ENCODE measurements at regions not wholly inside any gene's neighbourhood (a gene's known extent, or its start where the extent isn't known, plus 50 kb on each side); places are given as distances from the start of the nearest gene placed in this dataset.
A peak's percentile ranks its signal among the peaks of the same experiment; 100 is the strongest.

DNA sequence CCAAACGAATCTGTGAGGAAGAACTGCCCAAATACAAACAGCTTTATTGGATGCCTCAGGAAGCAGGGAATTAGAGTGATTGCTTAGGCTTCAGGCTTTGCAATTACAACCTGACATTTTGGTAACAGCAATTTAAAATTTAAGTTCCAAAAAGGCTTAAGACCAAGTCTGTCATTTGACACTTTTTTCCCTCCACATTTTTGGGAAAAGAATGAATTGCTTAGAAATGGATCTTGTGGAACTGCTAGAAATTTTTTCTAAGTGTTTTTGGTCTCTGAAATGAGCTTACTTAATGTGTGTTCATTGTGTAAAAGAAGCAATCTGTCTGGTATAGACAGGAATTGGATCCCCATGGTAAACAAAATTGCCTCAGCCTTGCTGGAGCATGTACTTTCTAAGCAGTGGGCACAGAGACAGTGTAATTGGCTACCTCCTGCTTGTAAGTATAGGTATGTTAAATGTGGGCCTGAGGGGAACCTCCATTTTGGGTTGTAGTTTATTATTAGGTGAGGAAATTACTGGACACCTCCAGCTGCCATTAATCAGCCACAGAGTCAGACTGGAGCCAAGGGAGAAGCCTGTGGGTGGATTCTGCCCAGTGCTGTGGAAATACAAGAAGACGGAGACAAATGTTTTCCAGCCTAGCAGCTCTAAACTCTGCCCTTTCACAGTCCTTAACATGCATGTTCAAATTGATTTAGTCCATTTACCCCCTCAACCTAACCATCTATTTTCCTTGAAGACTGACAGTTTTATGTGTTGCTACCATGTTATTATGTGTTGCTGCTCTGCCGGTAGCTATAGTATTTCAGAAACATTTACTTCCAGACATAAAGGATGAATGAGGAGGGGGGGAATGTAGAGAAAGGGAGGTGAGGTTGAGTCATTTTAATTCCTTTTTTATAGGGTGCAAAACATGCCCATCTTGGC, 473.0 kb downstream of the SPRY1 start:
- H3K9me3 ChIP-seq (ENCODE audit: control insufficient read depth in 2 of 3, insufficient read depth in 1 of 3, low read length in 3 of 3) = no peaks in the 10 kb centered on the region
- no peaks in the 10 kb centered on the region for H3K4me1 ChIP-seq (ENCODE audit: control insufficient read depth in 2 of 3, insufficient read depth in 2 of 3, low read depth in 1 of 3, low read length in 3 of 3)
- H3K36me3 ChIP-seq (ENCODE audit: control insufficient read depth in 2 of 3, insufficient read depth in 3 of 3, low read length in 3 of 3) = no peaks in the 10 kb centered on the region
- DNase-seq (peak in 4 of 5 donors; percentile 65 to 93 (median 84)), FAIRE-seq (no peak)
- H3K27ac ChIP-seq (ENCODE audit: low read depth in 2 of 2, low read length in 2 of 2) = no peak overlapping the region
- no peaks in the 10 kb centered on the region for H3K27me3 ChIP-seq (ENCODE audit: control insufficient read depth, insufficient read depth, low read length)
- intact Hi-C loops (cut with DNase I) = no loop called here
- TF ChIP-seq, protein P1, sequence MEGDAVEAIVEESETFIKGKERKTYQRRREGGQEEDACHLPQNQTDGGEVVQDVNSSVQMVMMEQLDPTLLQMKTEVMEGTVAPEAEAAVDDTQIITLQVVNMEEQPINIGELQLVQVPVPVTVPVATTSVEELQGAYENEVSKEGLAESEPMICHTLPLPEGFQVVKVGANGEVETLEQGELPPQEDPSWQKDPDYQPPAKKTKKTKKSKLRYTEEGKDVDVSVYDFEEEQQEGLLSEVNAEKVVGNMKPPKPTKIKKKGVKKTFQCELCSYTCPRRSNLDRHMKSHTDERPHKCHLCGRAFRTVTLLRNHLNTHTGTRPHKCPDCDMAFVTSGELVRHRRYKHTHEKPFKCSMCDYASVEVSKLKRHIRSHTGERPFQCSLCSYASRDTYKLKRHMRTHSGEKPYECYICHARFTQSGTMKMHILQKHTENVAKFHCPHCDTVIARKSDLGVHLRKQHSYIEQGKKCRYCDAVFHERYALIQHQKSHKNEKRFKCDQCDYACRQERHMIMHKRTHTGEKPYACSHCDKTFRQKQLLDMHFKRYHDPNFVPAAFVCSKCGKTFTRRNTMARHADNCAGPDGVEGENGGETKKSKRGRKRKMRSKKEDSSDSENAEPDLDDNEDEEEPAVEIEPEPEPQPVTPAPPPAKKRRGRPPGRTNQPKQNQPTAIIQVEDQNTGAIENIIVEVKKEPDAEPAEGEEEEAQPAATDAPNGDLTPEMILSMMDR (IDR thresholded peaks at IDR 0.05; ENCODE audit: borderline replicate concordance, extremely low read depth, insufficient read depth) = no peak
- no peak overlapping the region for H3K9ac ChIP-seq (ENCODE audit: low read length in 3 of 3)
- no peak overlapping the region for H3K4me3 ChIP-seq (ENCODE audit: low read length in 3 of 3)

DNA sequence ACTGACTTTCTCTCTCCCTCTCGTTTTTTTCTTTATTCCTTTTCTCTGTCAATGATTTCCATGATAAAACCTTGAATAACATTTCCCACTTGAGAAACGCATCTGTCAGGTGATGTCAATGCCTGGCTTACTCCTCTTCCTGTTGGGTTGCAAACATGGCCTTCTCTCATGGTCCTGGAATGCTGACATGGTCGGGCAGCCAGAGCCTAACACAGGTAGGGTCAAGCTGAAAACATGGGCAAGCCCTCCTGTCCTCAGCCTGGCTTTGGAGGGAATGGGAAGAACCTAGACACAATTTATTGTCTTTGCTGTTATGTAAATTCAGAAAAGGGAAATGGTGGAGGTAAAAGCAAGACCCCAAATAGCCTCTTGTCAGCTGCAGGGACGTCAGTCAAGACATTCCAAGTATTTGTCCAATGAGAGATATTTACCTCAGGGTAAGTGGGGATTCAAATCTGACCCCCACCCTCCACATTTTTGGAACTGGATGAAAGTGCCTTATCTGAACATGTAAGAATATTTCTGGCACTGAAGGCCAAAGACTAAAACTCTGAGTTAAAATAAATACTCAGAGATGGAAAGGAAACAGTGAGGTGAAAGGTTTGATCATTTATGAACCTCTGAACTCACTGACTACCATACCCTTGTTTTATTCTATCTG, 473.8 kb downstream of the SPRY1 start:
- H3K4me3 ChIP-seq (ENCODE audit: low read length in 3 of 3) = no peak overlapping the region
- intact Hi-C loops (cut with DNase I) = no loop called here
- no peaks in the 10 kb centered on the region for H3K9me3 ChIP-seq (ENCODE audit: control insufficient read depth in 2 of 3, insufficient read depth in 1 of 3, low read length in 3 of 3)
- DNase-seq (peak in 4 of 5 donors; percentile 66 to 85 (median 70)), FAIRE-seq (no peak)
- H3K36me3 ChIP-seq (ENCODE audit: control insufficient read depth in 2 of 3, insufficient read depth in 3 of 3, low read length in 3 of 3) = no peaks in the 10 kb centered on the region
- H3K9ac ChIP-seq (ENCODE audit: low read length in 3 of 3) = no peak overlapping the region
- H3K27me3 ChIP-seq (ENCODE audit: control insufficient read depth, insufficient read depth, low read length) = no peaks in the 10 kb centered on the region
- H3K27ac ChIP-seq (ENCODE audit: low read depth in 2 of 2, low read length in 2 of 2) = no peak overlapping the region
- TF ChIP-seq, protein P1 (IDR thresholded peaks at IDR 0.05; ENCODE audit: borderline replicate concordance, extremely low read depth, insufficient read depth) = no peak
- no peaks in the 10 kb centered on the region for H3K4me1 ChIP-seq (ENCODE audit: control insufficient read depth in 2 of 3, insufficient read depth in 2 of 3, low read depth in 1 of 3, low read length in 3 of 3)

DNA sequence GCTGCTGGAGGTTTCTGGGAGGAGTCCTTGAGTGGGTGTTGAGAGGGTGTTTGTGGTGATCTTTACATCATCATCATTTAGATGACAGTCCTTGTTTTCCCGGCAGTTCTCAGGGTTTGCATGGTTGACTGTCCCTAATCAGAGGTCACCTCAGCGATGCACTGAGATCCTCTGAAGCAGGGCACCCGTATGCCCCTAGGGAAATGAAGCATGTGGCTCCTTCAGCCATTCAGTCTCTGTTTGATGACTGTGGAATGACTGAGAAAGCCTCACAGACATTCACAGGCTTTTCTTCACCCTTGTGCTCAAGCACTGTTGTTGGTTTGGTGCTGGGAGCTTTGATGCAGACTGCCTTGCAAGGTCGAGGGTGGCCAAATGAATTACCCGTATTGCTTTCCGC, 474.7 kb downstream of the SPRY1 start:
- H3K4me3 ChIP-seq (ENCODE audit: low read length in 3 of 3) = no peak overlapping the region
- no peaks in the 10 kb centered on the region for H3K36me3 ChIP-seq (ENCODE audit: control insufficient read depth in 2 of 3, insufficient read depth in 3 of 3, low read length in 3 of 3)
- H3K4me1 ChIP-seq (ENCODE audit: control insufficient read depth in 2 of 3, insufficient read depth in 2 of 3, low read depth in 1 of 3, low read length in 3 of 3) = no peaks in the 10 kb centered on the region
- H3K27ac ChIP-seq (ENCODE audit: low read depth in 2 of 2, low read length in 2 of 2) = no peak overlapping the region
- DNase-seq (peak in 3 of 5 donors; percentile 13 to 45 (median 34)), FAIRE-seq (no peak)
- TF ChIP-seq, protein P1 (IDR thresholded peaks at IDR 0.05; ENCODE audit: borderline replicate concordance, extremely low read depth, insufficient read depth) = no peak
- H3K9me3 ChIP-seq (ENCODE audit: control insufficient read depth in 2 of 3, insufficient read depth in 1 of 3, low read length in 3 of 3) = no peaks in the 10 kb centered on the region
- H3K27me3 ChIP-seq (ENCODE audit: control insufficient read depth, insufficient read depth, low read length) = no peaks in the 10 kb centered on the region
- no peak overlapping the region for H3K9ac ChIP-seq (ENCODE audit: low read length in 3 of 3)
- intact Hi-C loops (cut with DNase I) = no loop called here
